Gastroesophageal sphincter (tissue), 3 donors: ENCODE measurements at regions not wholly inside any gene's neighbourhood (a gene's known extent, or its start where the extent isn't known, plus 50 kb on each side); places are given as distances from the start of the nearest gene placed in this dataset.

Experiments
- EP300 ChIP-seq: sonication (generic); formaldehyde crosslinking; IDR thresholded peaks from one replicate; pipeline ENCODE4 v1.6.1; 2017; ENCODE audit warnings: antibody characterized with exemption, mild to moderate bottlenecking
- POLR2A ChIP-seq, 2 donors: fragments of 450-650 bp; IDR thresholded peaks; one replicate each; pipeline ENCODE4 v1.6.1; 2017; ENCODE audit warnings: antibody characterized with exemption in 2 of 2, mild to moderate bottlenecking in 2 of 2, moderate library complexity in 1 of 2
- POLR2AphosphoS5 ChIP-seq: sonication (generic); formaldehyde crosslinking; IDR thresholded peaks from one replicate; pipeline ENCODE4 v1.6.1; 2017; ENCODE audit warnings: antibody characterized with exemption
- TF ChIP-seq, protein P1 (sequence below), 4 experiments: fragments of 200-600 bp in 2 of 4; fragments of 450-650 bp in 2 of 4; sonication (generic) in 1 of 4; IDR thresholded peaks; one replicate each; pipeline ENCODE4 v1.5.1; 2017 to 2019; ENCODE audit warnings: antibody characterized with exemption in 4 of 4, mild to moderate bottlenecking in 2 of 4, moderate library complexity in 2 of 4

DNA sequence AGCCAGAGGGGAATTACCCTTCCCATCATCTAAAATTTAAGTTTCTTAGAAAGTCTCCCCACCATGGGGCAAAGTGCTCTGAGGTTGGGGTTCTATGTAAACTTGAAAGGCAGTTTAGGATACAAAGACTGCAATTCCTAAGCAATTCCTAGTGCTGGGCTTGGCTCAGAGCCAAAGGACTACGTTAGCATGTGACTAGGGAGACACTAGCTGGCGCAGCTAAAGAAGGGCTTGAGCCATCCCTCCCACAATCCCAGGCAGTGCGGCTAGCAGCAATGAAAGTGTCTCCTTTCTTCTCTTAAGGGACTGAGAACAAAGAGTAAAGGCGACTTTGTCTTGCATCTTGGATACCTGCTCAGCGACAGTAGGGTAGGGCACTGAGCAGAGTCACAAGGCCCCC is 306.6 kb upstream of the FKBP1C start:
- TF ChIP-seq POLR2A (IDR thresholded peaks at IDR 0.05) (no peak), EP300 (no peak), POLR2AphosphoS5 (no peak)
- TF ChIP-seq, protein P1, sequence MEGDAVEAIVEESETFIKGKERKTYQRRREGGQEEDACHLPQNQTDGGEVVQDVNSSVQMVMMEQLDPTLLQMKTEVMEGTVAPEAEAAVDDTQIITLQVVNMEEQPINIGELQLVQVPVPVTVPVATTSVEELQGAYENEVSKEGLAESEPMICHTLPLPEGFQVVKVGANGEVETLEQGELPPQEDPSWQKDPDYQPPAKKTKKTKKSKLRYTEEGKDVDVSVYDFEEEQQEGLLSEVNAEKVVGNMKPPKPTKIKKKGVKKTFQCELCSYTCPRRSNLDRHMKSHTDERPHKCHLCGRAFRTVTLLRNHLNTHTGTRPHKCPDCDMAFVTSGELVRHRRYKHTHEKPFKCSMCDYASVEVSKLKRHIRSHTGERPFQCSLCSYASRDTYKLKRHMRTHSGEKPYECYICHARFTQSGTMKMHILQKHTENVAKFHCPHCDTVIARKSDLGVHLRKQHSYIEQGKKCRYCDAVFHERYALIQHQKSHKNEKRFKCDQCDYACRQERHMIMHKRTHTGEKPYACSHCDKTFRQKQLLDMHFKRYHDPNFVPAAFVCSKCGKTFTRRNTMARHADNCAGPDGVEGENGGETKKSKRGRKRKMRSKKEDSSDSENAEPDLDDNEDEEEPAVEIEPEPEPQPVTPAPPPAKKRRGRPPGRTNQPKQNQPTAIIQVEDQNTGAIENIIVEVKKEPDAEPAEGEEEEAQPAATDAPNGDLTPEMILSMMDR (IDR thresholded peaks at IDR 0.05), result no peak
